SK-N-SH treated with all-trans-retinoic acid at 6 μM for 48 hours (cell line): ENCODE measurements at regions not wholly inside any gene's neighbourhood (a gene's known extent, or its start where the extent isn't known, plus 50 kb on each side); places are given as distances from the start of the nearest gene placed in this dataset.

Experiments
- ATAC-seq: fragments of 200-7000 bp; cut with Tn5 transposase; 3 replicates; pipeline ENCODE4 v1.9.1; 2020; ENCODE audit warnings: mild to moderate bottlenecking, moderate library complexity
- ARNTL ChIP-seq: fragments of 450-650 bp; formaldehyde crosslinking; IDR thresholded peaks from 2 replicates; pipeline ENCODE4 v1.5.0; 2020; ENCODE audit warnings: low read depth, mild to moderate bottlenecking, moderate library complexity, borderline replicate concordance
- BACH2 ChIP-seq: fragments of 250-450 bp; sonication (Bioruptor Pico); IDR thresholded peaks from 2 replicates; pipeline ENCODE4 v1.9.0; 2021; ENCODE audit warnings: mild to moderate bottlenecking, borderline replicate concordance
- CSDC2 ChIP-seq: fragments of 250-450 bp; sonication (Bioruptor Pico); IDR thresholded peaks from 2 replicates; pipeline ENCODE4 v1.5.0; 2020; ENCODE audit warnings: mild to moderate bottlenecking, moderate library complexity
- ESRRG ChIP-seq: fragments of 250-450 bp; sonication (Bioruptor Pico); IDR thresholded peaks from 2 replicates; pipeline ENCODE4 v1.6.1; 2021; ENCODE audit warnings: mild to moderate bottlenecking
- GLIS3 ChIP-seq: fragments of 250-450 bp; sonication (Bioruptor Pico); IDR thresholded peaks from 2 replicates; pipeline ENCODE4 v1.5.0; 2020; ENCODE audit warnings: mild to moderate bottlenecking, moderate library complexity
- ISL1 ChIP-seq: fragments of 250-450 bp; sonication (Bioruptor Pico); IDR thresholded peaks from 2 replicates; pipeline ENCODE4 v2.1.2; 2022; ENCODE audit warnings: mild to moderate bottlenecking, moderate library complexity
- PPARA ChIP-seq: fragments of 250-450 bp; sonication (Bioruptor Pico); IDR thresholded peaks from 2 replicates; pipeline ENCODE4 v1.5.0; 2020; ENCODE audit warnings: mild to moderate bottlenecking, borderline replicate concordance
- RARB ChIP-seq: fragments of 250-450 bp; sonication (Bioruptor Pico); IDR thresholded peaks from 2 replicates; pipeline ENCODE4 v1.8.0; 2021; ENCODE audit warnings: mild to moderate bottlenecking, moderate library complexity
- SNAI2 ChIP-seq: fragments of 250-450 bp; sonication (Bioruptor Pico); IDR thresholded peaks from 2 replicates; pipeline ENCODE4 v1.5.0; 2020; ENCODE audit warnings: mild to moderate bottlenecking, moderate library complexity
- TCF4 ChIP-seq: fragments of 250-450 bp; sonication (Bioruptor Pico); IDR thresholded peaks from 2 replicates; pipeline ENCODE4 v1.8.0; 2021; ENCODE audit warnings: mild to moderate bottlenecking, moderate library complexity, borderline replicate concordance
- TOX ChIP-seq: fragments of 250-450 bp; sonication (Bioruptor Pico); IDR thresholded peaks from 2 replicates; pipeline ENCODE4 v1.8.0; 2021; ENCODE audit warnings: mild to moderate bottlenecking, moderate library complexity, borderline replicate concordance
- ZFP3 ChIP-seq: fragments of 250-450 bp; sonication (Bioruptor Pico); IDR thresholded peaks from 2 replicates; pipeline ENCODE4 v1.5.0; 2020; ENCODE audit warnings: mild to moderate bottlenecking, moderate library complexity
- ZFP30 ChIP-seq: fragments of 450-650 bp; formaldehyde crosslinking; IDR thresholded peaks from 2 replicates; pipeline ENCODE4 v1.5.0; 2022; ENCODE audit warnings: mild to moderate bottlenecking, moderate library complexity
- ZNF565 ChIP-seq: fragments of 450-650 bp; formaldehyde crosslinking; conservative IDR thresholded peaks from 2 replicates; pipeline ENCODE4 v1.5.0; 2020; ENCODE audit warnings: low read depth, mild to moderate bottlenecking, moderate library complexity
- ZNF70 ChIP-seq: fragments of 450-650 bp; formaldehyde crosslinking; IDR thresholded peaks from 2 replicates; pipeline ENCODE4 v1.5.0; 2020; ENCODE audit warnings: mild to moderate bottlenecking, moderate library complexity
- ZNF8 ChIP-seq: fragments of 450-650 bp; formaldehyde crosslinking; IDR thresholded peaks from 2 replicates; pipeline ENCODE4 v1.5.0; 2020; ENCODE audit warnings: mild to moderate bottlenecking, moderate library complexity
- TF ChIP-seq, protein P1 (sequence below): fragments of 250-450 bp; sonication (Bioruptor Pico); IDR thresholded peaks from 2 replicates; pipeline ENCODE4 v1.8.0; 2020; ENCODE audit warnings: mild to moderate bottlenecking, moderate library complexity, borderline replicate concordance
- TF ChIP-seq, protein P2 (sequence below): fragments of 250-450 bp; sonication (Bioruptor Pico); IDR thresholded peaks from 2 replicates; pipeline ENCODE4 v1.5.1; 2020; ENCODE audit warnings: low read depth, mild to moderate bottlenecking, moderate library complexity
- TF ChIP-seq, protein P3 (sequence below): fragments of 250-450 bp; sonication (Bioruptor Pico); IDR thresholded peaks from 2 replicates; pipeline ENCODE4 v1.5.1; 2021; ENCODE audit warnings: mild to moderate bottlenecking, moderate library complexity

DNA sequence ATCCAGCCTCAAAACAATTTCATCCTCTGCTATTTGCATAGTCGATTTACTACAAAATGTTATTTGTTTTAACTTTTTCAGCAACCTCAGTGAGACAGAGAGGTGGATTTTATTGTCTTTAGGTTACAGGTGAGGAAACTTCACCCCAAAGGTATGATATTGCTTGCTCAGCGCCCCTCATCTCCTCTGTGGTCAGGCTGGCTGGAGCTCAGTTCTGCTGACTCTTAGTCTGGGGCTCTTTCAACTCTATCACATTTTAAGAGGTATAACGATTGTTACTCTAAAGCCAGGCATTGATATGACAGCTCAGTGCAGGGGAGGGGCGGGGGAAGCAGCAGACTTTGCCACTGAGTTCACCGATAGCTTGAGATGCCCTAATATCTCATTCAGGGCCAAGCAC lies 103.0 kb upstream of the DPH6 start:
- no peak for ATAC-seq

DNA sequence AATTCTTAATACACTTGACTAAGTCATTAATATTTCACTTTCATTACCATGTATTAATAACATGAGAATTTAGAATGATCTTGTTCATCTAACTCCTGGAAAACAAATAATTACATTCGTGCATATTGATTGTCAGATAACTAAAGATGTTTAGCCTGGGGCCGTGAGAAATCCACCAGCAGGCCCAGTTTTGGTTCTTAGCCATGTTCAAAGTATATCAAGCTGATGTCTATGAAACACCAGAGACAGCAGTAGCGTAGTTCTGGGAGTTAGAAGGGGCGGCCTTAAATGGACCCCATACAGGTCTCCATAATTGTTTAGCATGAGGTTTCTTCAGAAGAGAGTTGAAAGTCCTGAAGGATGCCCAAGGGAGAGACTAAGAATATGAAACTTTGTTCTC lies 103.6 kb upstream of the DPH6 start:
- no peak for ATAC-seq
- no peak for TF ChIP-seq ESRRG (CRISPR knock-in tag)
- TF ChIP-seq ZNF565 (CRISPR knock-in tag) = no peak
- TF ChIP-seq, protein P1, sequence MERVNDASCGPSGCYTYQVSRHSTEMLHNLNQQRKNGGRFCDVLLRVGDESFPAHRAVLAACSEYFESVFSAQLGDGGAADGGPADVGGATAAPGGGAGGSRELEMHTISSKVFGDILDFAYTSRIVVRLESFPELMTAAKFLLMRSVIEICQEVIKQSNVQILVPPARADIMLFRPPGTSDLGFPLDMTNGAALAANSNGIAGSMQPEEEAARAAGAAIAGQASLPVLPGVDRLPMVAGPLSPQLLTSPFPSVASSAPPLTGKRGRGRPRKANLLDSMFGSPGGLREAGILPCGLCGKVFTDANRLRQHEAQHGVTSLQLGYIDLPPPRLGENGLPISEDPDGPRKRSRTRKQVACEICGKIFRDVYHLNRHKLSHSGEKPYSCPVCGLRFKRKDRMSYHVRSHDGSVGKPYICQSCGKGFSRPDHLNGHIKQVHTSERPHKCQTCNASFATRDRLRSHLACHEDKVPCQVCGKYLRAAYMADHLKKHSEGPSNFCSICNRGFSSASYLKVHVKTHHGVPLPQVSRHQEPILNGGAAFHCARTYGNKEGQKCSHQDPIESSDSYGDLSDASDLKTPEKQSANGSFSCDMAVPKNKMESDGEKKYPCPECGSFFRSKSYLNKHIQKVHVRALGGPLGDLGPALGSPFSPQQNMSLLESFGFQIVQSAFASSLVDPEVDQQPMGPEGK (CRISPR knock-in tag) = no peak
- TF ChIP-seq ISL1 (CRISPR knock-in tag) = no peak

More for the DNA sequence above, 103.0 kb upstream of the DPH6 start:
- TF ChIP-seq ESRRG (CRISPR knock-in tag) (no peak), CSDC2 (CRISPR knock-in tag) (no peak)
- TF ChIP-seq, all 23 proteins: peak for 0

DNA sequence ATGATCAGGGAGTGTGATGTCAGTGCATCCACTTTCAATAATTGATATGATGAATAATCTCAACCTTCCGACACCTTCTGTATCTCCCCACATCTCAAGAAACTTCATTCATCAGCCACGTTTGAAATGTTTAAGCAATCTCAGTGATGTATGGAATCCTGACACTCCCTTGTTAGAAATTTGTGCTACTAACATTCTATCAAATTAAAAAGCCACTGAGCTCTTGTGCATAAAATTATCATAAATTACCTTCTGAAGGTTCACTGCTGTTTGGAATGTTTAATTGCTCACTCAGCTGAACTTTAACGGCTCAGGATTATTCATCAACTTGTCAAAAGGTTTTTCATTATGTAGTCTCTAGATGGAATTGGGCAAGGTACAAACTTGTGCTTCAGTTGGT lies 108.4 kb upstream of the DPH6 start:
- ATAC-seq = no peak
- TF ChIP-seq ARNTL (CRISPR knock-in tag) (no peak), SNAI2 (CRISPR knock-in tag) (no peak), ZFP3 (CRISPR knock-in tag) (no peak), PPARA (CRISPR knock-in tag) (no peak), ZNF8 (no peak), ZNF565 (CRISPR knock-in tag) (no peak), ISL1 (CRISPR knock-in tag) (no peak), ZNF70 (no peak)
- TF ChIP-seq, protein P2, sequence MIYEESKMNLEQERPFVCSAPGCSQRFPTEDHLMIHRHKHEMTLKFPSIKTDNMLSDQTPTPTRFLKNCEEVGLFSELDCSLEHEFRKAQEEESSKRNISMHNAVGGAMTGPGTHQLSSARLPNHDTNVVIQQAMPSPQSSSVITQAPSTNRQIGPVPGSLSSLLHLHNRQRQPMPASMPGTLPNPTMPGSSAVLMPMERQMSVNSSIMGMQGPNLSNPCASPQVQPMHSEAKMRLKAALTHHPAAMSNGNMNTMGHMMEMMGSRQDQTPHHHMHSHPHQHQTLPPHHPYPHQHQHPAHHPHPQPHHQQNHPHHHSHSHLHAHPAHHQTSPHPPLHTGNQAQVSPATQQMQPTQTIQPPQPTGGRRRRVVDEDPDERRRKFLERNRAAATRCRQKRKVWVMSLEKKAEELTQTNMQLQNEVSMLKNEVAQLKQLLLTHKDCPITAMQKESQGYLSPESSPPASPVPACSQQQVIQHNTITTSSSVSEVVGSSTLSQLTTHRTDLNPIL = no peak

DNA sequence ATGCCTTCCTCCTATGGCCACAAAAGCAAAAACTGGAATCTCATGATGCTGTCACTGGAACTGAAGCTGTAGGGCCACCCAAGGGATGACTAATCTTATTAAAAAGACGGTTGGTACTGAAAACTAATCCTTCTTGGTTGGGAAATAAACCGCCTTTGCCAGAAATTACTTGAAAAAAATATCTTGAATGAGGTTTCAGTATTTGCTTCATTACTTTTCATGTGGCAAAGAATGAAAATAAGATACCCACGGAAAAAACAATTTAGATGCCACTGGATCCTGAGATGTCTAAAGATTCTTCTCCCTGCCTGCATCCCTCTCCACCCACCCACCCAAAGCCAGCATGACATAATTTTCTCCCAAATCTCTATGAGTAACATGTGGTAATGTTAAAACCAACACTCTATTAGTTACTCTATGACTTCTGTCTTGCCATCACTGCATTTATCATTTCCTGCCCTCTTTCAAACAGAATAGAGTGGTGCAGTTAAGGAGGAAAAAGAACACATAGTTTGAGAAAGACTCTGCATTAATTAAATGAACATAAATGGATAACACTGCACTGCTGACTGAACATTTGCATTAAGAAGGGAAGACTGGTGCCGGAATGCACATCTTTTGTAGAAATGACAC lies 111.8 kb upstream of the DPH6 start:
- TF ChIP-seq ZFP30 = no peak
- no peak for TF ChIP-seq TOX (CRISPR knock-in tag)
- TF ChIP-seq TCF4 (CRISPR knock-in tag) = no peak
- TF ChIP-seq, protein P3, sequence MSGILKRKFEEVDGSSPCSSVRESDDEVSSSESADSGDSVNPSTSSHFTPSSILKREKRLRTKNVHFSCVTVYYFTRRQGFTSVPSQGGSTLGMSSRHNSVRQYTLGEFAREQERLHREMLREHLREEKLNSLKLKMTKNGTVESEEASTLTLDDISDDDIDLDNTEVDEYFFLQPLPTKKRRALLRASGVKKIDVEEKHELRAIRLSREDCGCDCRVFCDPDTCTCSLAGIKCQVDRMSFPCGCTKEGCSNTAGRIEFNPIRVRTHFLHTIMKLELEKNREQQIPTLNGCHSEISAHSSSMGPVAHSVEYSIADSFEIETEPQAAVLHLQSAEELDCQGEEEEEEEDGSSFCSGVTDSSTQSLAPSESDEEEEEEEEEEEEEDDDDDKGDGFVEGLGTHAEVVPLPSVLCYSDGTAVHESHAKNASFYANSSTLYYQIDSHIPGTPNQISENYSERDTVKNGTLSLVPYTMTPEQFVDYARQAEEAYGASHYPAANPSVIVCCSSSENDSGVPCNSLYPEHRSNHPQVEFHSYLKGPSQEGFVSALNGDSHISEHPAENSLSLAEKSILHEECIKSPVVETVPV (CRISPR knock-in tag) = no peak
- no peak for TF ChIP-seq GLIS3 (CRISPR knock-in tag)
- TF ChIP-seq RARB = no peak
- TF ChIP-seq ARNTL (CRISPR knock-in tag) = no peak
- TF ChIP-seq ISL1 (CRISPR knock-in tag) = no peak
- TF ChIP-seq SNAI2 (CRISPR knock-in tag) = no peak
- TF ChIP-seq, protein P1 (CRISPR knock-in tag) = no peak
- TF ChIP-seq, protein P2 = no peak
- no peak for TF ChIP-seq ESRRG (CRISPR knock-in tag)
- TF ChIP-seq BACH2 (CRISPR knock-in tag) = no peak
- TF ChIP-seq ZNF565 (CRISPR knock-in tag) = no peak
- no peak for TF ChIP-seq PPARA (CRISPR knock-in tag)

More for the DNA sequence above, 111.8 kb upstream of the DPH6 start:
- no peak for ATAC-seq
